Endothelial cell of umbilical vein (primary cell): ENCODE measurements at regions not wholly inside any gene's neighbourhood (a gene's known extent, or its start where the extent isn't known, plus 50 kb on each side); places are given as distances from the start of the nearest gene placed in this dataset.

Source experiments
- BruUV-seq: library from RNA; stranded (reverse); fragments of 400-500 nt; replicated peaks from 2 replicates; lab custom pipeline; 2021; lab: Mats Ljungman, UMichigan
- CTCF ChIA-PET: fragments of 300-600, 350-600 bp; sonication (Branson Sonifier 250); formaldehyde crosslinking; loops from one replicate; lab custom pipeline; 2021; ENCODE audit warnings: antibody characterized with exemption, inconsistent platforms; lab: Charles Lee
- POLR2A ChIA-PET: fragments of 300-600, 350-600 bp; sonication (Branson Sonifier 250); formaldehyde crosslinking; loops from one replicate; lab custom pipeline; 2021; ENCODE audit warnings: antibody characterized with exemption, inconsistent platforms; lab: Charles Lee
- DNase-seq: peaks from one replicate; pipeline ENCODE4 v3.0.0-alpha.2; 2011; ENCODE audit warnings: low read depth, low spot score
- FAIRE-seq: peaks from 2 replicates; lab custom pipeline; 2011; peaks lifted over from hg19 to GRCh38; lab: Jason Lieb, UNC
- H2AFZ ChIP-seq: 2 replicates; pipeline ENCODE4 v1.6.0; 2012; ENCODE audit warnings: low read depth, low read length, control low read depth, inconsistent platforms
- H3K27ac ChIP-seq: 2 replicates; pipeline ENCODE4 v1.5.1; 2011; ENCODE audit warnings: low read depth, mild to moderate bottlenecking, control low read depth, low read length, moderate library complexity; ENCODE audit not compliant: insufficient read depth
- H3K27me3 ChIP-seq, 2 experiments: 2 replicates each; pipeline versions ENCODE4 v1.6.0 to v1.6.1; 2011; ENCODE audit warnings: low read length in 2 of 2, mixed read lengths in 1 of 2; ENCODE audit not compliant: control insufficient read depth in 2 of 2, insufficient read depth in 2 of 2
- H3K36me3 ChIP-seq, 2 experiments: 2 replicates in 1 of 2; 3 replicates in 1 of 2; pipeline ENCODE4 v1.5.1; 2011; ENCODE audit warnings: low read length in 2 of 2, mild to moderate bottlenecking in 1 of 2, moderate library complexity in 1 of 2; ENCODE audit not compliant: control insufficient read depth in 2 of 2, insufficient read depth in 2 of 2; ENCODE audit errors: extremely low read depth in 1 of 2
- H3K4me1 ChIP-seq: 3 replicates; pipeline ENCODE4 v1.5.1; 2011; ENCODE audit warnings: mild to moderate bottlenecking, low read length; ENCODE audit not compliant: control insufficient read depth, insufficient read depth; ENCODE audit errors: extremely low read depth
- H3K4me2 ChIP-seq: 2 replicates; pipeline ENCODE4 v1.6.1; 2011; ENCODE audit warnings: low read length, control low read depth, mixed read lengths; ENCODE audit not compliant: insufficient read depth
- H3K4me3 ChIP-seq, 3 experiments: fragments of 200-600 bp in 1 of 3; sonication (generic), shearing (Covaris generic) in 1 of 3; replicated peaks in 1 of 3; 2 replicates each; pipeline ENCODE4 v1.5.1; 2011 to 2016; ENCODE audit warnings: control low read depth in 3 of 3, low read length in 3 of 3, mild to moderate bottlenecking in 2 of 3, inconsistent platforms in 1 of 3, low read depth in 1 of 3, moderate library complexity in 1 of 3; ENCODE audit not compliant: insufficient read depth in 1 of 3
- H3K79me2 ChIP-seq: 2 replicates; pipeline ENCODE4 v1.6.0; 2012; ENCODE audit warnings: low read length, inconsistent platforms; ENCODE audit not compliant: control insufficient read depth, insufficient read depth
- H3K9ac ChIP-seq: replicated peaks from 2 replicates; pipeline ENCODE3; 2011; ENCODE audit warnings: low read length, control low read depth; ENCODE audit not compliant: insufficient read depth; ENCODE audit errors: extremely low read depth
- H3K9me1 ChIP-seq: replicated peaks from 3 replicates; pipeline ENCODE4 v1.6.0; 2011; ENCODE audit warnings: mild to moderate bottlenecking, low read length; ENCODE audit not compliant: control insufficient read depth, insufficient read depth; ENCODE audit errors: extremely low read depth
- H3K9me3 ChIP-seq: replicated peaks from 2 replicates; pipeline ENCODE4 v1.5.1; 2012; ENCODE audit warnings: low read length, inconsistent platforms; ENCODE audit not compliant: control insufficient read depth, insufficient read depth
- H4K20me1 ChIP-seq: replicated peaks from 2 replicates; pipeline ENCODE3; 2011; ENCODE audit warnings: mild to moderate bottlenecking, low read length; ENCODE audit not compliant: control insufficient read depth, insufficient read depth; ENCODE audit errors: extremely low read depth
- CTCF ChIP-seq, 2 donors: IDR thresholded peaks; 1 replicate in 1 of 2; 2 replicates in 1 of 2; pipeline ENCODE4 v1.5.1; 2011; ENCODE audit warnings: low read length in 2 of 2, mild to moderate bottlenecking in 2 of 2, moderate library complexity in 2 of 2, control low read depth in 1 of 2, inconsistent platforms in 1 of 2, low read depth in 1 of 2; ENCODE audit not compliant: insufficient read depth in 1 of 2; ENCODE audit errors: extremely low read depth in 1 of 2
- EZH2 ChIP-seq: IDR thresholded peaks from 2 replicates; pipeline ENCODE4 v1.6.1; 2012; ENCODE audit warnings: borderline replicate concordance, low read depth, mild to moderate bottlenecking, moderate library complexity, low read length, inconsistent platforms; ENCODE audit not compliant: severe bottlenecking
- FOS ChIP-seq: IDR thresholded peaks from 2 replicates; pipeline ENCODE4 v1.6.1; 2011; ENCODE audit warnings: mild to moderate bottlenecking, low read length, moderate library complexity, borderline replicate concordance; ENCODE audit not compliant: insufficient read depth
- GATA2 ChIP-seq: IDR thresholded peaks from 2 replicates; pipeline ENCODE4 v1.7.0; 2011; ENCODE audit warnings: low read depth, mild to moderate bottlenecking, moderate library complexity, mixed read lengths, low read length; ENCODE audit not compliant: insufficient read length, insufficient read depth
- JUN ChIP-seq: IDR thresholded peaks from 2 replicates; pipeline ENCODE4 v1.6.1; 2011; ENCODE audit warnings: borderline replicate concordance, low read depth; ENCODE audit not compliant: insufficient read length, insufficient read depth
- MAX ChIP-seq: IDR thresholded peaks from 2 replicates; pipeline ENCODE4 v1.6.1; 2011; ENCODE audit not compliant: insufficient read depth, insufficient read length
- MYC ChIP-seq: IDR thresholded peaks from one replicate; pipeline ENCODE4 v1.6.1; 2011; ENCODE audit warnings: mild to moderate bottlenecking, low read depth, low read length
- POLR2A ChIP-seq: IDR thresholded peaks from 2 replicates; pipeline ENCODE4 v1.6.1; 2012; ENCODE audit warnings: low read depth, mild to moderate bottlenecking, control low read depth, low read length
- POLR2AphosphoS5 ChIP-seq: IDR thresholded peaks from 2 replicates; pipeline ENCODE4 v1.6.1; 2012; ENCODE audit warnings: low read depth, mild to moderate bottlenecking, control low read depth, low read length, moderate library complexity; ENCODE audit not compliant: insufficient read depth
- dilution Hi-C: fragments of 300-500 bp; cut with MboI; formaldehyde crosslinking; loops from one replicate; pipeline ENCODE4 v1.15.0; 2019; ENCODE audit warnings: low sequenced_read_pairs; ENCODE audit not compliant: extremely low pct_ligation_motif_present
- intact Hi-C: fragments of 100-400 bp; cut with micrococcal nuclease; formaldehyde crosslinking; loops from one replicate; pipeline ENCODE4 v1.10.0; 2022

- no TSS peak for BruUV-seq
- Histone ChIP-seq H3K79me2 (no peaks in the 10 kb centered on the region), H3K27ac (no peak overlapping the region), H3K27me3 (no peaks in the 10 kb centered on the region), H3K9ac (no peak overlapping the region), H3K4me2 (no peak overlapping the region), H2AFZ (no peak overlapping the region), H4K20me1 (no peaks in the 10 kb centered on the region), H3K9me3 (no peaks in the 10 kb centered on the region), H3K4me3 (no peak overlapping the region), H3K36me3 (no peaks in the 10 kb centered on the region), H3K9me1 (no peaks in the 10 kb centered on the region), H3K4me1 (no peaks in the 10 kb centered on the region)
- intact Hi-C loops = no loop called here
- dilution Hi-C loops = no loop called here
- ChIA-PET CTCF (no interaction called here), POLR2A (no interaction called here)
- FAIRE-seq (no peak), DNase-seq (no peak)
- no peak for TF ChIP-seq EZH2
- TF ChIP-seq POLR2AphosphoS5 = no peak
- TF ChIP-seq CTCF (IDR thresholded peaks at IDR 0.05; ENCODE audit: extremely low read depth in 1 of 2, insufficient read depth in 1 of 2, low read depth in 1 of 2, low read length in 2 of 2) = no peak
- TF ChIP-seq POLR2A = no peak
- TF ChIP-seq JUN = no peak
- no peak for TF ChIP-seq GATA2
- TF ChIP-seq FOS = no peak
- TF ChIP-seq MAX = no peak
- TF ChIP-seq MYC = no peak
Measured at GRCh38 chr12:113650476-113650875, 178.8 kb upstream of the LHX5 start.
